ENCODE measurements at regions not wholly inside any gene's neighbourhood (a gene's known extent, or its start where the extent isn't known, plus 50 kb on each side); places are given as distances from the start of the nearest gene placed in this dataset.

DNA sequence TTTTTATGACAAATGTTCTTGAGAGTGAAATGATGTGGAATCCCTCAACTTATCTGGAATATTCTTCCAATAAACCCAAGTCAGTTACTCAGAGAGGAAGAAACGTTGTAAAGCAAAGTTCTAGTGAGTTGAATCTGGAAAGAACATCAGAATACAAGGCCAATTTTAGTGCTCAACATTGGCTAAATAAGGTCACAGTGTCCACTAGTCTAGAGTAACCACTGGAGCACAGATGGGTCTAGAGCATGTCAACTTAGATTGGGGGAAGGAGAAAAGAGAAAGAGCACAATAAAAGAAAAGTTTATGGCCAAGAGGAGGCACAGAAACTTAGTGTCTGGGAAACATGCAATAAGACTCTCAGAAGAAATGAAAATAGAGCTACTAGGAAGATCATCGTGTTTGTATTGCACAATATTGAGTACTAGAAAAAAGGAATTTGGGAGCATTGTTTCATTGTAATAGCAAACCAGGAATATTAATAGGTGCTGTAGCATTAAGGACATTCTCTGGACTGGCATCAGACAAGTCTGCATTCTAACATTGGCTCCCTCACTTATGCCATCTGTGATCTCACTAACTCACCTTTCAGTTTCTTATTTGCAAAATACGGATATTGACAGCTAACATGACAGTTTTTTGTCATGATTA is 1318.5 kb downstream of the PCDH9 start:
- H3K36me3 ChIP-seq, result no peaks in the 10 kb centered on the region
- TF ChIP-seq, protein P1, sequence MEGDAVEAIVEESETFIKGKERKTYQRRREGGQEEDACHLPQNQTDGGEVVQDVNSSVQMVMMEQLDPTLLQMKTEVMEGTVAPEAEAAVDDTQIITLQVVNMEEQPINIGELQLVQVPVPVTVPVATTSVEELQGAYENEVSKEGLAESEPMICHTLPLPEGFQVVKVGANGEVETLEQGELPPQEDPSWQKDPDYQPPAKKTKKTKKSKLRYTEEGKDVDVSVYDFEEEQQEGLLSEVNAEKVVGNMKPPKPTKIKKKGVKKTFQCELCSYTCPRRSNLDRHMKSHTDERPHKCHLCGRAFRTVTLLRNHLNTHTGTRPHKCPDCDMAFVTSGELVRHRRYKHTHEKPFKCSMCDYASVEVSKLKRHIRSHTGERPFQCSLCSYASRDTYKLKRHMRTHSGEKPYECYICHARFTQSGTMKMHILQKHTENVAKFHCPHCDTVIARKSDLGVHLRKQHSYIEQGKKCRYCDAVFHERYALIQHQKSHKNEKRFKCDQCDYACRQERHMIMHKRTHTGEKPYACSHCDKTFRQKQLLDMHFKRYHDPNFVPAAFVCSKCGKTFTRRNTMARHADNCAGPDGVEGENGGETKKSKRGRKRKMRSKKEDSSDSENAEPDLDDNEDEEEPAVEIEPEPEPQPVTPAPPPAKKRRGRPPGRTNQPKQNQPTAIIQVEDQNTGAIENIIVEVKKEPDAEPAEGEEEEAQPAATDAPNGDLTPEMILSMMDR (IDR thresholded peaks at IDR 0.05; ENCODE audit: low read depth, low read length), result no peak
- H3K27me3 ChIP-seq, result no peaks in the 10 kb centered on the region
- no peaks in the 10 kb centered on the region; the same call in 1 of the 2 replicates for H3K4me1 ChIP-seq
- DNase-seq, result no peak
- H3K4me3 ChIP-seq (ENCODE audit: low read depth, low read length), result no peak overlapping the region
- H3K9me3 ChIP-seq, result no peaks in the 10 kb centered on the region

DNA sequence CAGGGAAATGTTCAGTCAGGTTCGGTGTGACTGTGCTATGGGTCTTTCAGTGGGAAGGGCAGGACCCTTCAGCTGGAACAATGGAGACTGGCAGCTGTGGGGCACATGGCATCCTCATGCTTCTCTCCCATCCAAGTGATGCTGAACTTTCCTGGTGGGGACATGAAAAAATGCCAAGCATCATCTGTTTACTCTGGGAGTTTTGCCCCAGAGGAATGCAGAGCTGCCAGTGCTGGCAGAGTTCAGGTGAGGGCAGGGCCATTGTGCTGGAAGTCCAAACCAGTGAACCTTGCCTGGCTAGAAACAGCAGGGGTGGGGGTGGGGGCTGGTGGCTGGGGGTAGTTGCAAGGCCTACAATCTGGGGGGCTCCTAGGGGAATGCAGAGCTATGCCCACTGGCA is 1320.6 kb downstream of the PCDH9 start:
- H3K36me3 ChIP-seq, result no peaks in the 10 kb centered on the region
- no peak overlapping the region for H3K4me3 ChIP-seq (ENCODE audit: low read depth, low read length)
- TF ChIP-seq, protein P1 (IDR thresholded peaks at IDR 0.05; ENCODE audit: low read depth, low read length), result no peak
- DNase-seq, result no peak
- no peaks in the 10 kb centered on the region for H3K4me1 ChIP-seq
- no peaks in the 10 kb centered on the region for H3K9me3 ChIP-seq
- no peaks in the 10 kb centered on the region for H3K27me3 ChIP-seq

DNA sequence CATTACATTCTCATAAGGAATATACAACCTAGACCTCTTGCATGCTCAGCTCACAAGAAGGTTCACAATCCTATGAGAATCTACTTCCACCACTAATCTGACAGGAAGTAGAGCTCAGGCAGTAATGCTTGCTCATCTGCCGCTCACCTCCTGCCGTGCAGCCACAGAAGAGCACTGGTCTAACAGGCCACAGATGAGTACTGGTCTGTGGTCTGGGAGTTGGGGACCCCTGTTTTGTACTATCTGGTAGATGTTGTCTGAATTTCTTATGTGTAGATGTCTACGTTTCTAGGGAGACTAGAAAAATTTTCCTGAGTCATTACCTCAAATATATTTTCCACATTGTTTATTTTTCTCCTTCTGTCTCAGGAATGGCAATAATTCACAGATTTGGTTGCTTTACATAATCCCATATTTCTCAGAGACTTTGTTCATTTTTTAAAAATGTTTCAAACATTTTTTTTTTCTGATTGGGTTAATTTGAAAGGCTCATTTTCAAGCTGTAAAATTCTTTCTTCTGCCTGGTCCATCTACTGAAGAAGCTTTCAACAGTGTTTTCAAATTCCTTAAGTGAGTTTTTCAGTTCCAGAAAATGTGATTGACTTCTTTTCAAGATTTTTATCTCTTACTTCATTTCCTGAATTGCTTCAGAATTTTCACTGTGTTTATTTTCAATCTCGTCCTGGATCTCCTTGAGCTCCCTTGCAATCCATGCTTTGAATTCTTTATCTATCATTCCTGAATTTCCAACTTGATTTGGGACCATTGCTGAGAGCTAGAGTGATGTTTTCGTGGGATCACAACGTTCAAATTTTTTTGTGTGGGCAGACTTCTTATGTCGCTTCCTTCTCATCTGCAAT is 1322.2 kb downstream of the PCDH9 start:
- TF ChIP-seq, protein P1 (IDR thresholded peaks at IDR 0.05; ENCODE audit: low read depth, low read length), result no peak
- Histone ChIP-seq H3K4me3 (ENCODE audit: low read depth, low read length) (no peak overlapping the region), H3K36me3 (no peaks in the 10 kb centered on the region), H3K4me1 (no peaks in the 10 kb centered on the region), H3K27me3 (no peaks in the 10 kb centered on the region), H3K9me3 (no peaks in the 10 kb centered on the region)
- DNase-seq, result no peak

DNA sequence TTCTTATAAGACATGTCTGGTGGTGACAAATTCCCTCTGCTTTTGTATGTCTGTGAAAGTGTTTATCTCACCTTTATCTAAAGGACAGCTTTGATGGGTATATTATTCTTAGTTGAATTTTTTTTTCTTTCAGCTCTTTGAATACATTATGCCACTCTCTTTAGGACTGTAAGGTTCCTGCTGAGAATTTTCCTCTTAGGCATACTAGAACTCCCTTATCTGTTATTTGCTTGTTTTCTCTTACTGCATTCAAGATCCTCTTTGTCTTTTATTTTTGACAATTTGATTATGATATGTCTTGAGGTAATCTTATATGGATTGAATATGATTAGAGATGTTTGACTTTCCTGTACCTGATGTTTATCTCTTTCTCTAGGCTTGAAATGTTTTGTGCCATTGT is 1328.4 kb downstream of the PCDH9 start:
- no peak overlapping the region for H3K4me3 ChIP-seq (ENCODE audit: low read depth, low read length)
- H3K27me3 ChIP-seq, result no peaks in the 10 kb centered on the region
- H3K36me3 ChIP-seq, result no peaks in the 10 kb centered on the region
- TF ChIP-seq, protein P1 (IDR thresholded peaks at IDR 0.05; ENCODE audit: low read depth, low read length), result no peak
- H3K4me1 ChIP-seq, result no peaks in the 10 kb centered on the region
- no peaks in the 10 kb centered on the region for H3K9me3 ChIP-seq
- DNase-seq, result no peak

DNA sequence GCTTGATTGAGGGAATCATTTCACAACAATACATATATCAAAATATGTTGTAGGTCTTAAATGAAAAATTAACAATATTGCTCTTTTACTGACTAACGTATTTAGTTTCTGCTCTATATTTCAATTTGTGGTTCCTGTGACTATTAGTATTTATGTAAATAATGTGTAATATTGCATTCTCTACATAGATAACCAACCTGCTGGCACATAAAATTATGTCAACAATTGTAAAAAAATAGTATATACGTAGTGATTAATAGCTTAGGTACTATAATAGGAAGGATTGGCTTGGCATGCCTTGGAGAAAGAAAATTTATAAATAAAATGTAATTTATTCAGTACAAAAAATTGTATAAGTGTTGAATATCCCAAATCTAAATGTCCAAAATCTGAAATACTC is 1336.1 kb downstream of the PCDH9 start:
- Histone ChIP-seq H3K4me3 (ENCODE audit: low read depth, low read length) (no peak overlapping the region), H3K36me3 (no peaks in the 10 kb centered on the region), H3K9me3 (no peaks in the 10 kb centered on the region), H3K27me3 (no peaks in the 10 kb centered on the region), H3K4me1 (no peaks in the 10 kb centered on the region)
- no peak for DNase-seq
- TF ChIP-seq, protein P1 (IDR thresholded peaks at IDR 0.05; ENCODE audit: low read depth, low read length), result no peak

DNA sequence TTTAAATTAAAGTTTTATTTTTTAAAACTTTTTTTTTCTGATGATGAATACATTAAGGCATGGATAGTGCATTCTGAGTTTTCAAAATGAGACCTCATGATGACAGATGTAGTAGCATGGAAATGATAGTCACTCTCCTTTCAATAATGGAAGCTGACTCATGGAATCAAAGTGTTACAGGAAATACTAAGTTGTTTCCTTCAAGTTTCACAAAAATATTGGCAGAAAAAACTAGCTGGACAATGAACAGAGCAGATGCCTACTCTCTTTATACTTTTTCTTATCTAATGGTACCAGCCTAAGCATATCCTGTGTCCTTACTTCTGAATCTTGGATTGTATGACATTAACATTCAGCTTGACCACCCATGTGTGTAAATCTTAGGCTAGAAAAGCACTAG is 1337.3 kb downstream of the PCDH9 start:
- no peaks in the 10 kb centered on the region for H3K9me3 ChIP-seq
- DNase-seq, result no peak
- no peak overlapping the region for H3K4me3 ChIP-seq (ENCODE audit: low read depth, low read length)
- H3K4me1 ChIP-seq, result no peaks in the 10 kb centered on the region
- H3K27me3 ChIP-seq, result no peaks in the 10 kb centered on the region
- H3K36me3 ChIP-seq, result no peaks in the 10 kb centered on the region
- TF ChIP-seq, protein P1 (IDR thresholded peaks at IDR 0.05; ENCODE audit: low read depth, low read length), result no peak

All from BE2C (cell line).